ENCODE measurements at regions not wholly inside any gene's neighbourhood (a gene's known extent, or its start where the extent isn't known, plus 50 kb on each side); places are given as distances from the start of the nearest gene placed in this dataset.

GRCh38 chr14:22158560-22158959 lies 430.5 kb downstream of the DAD1 start:
- H2BK15ac ChIP-seq (ENCODE audit: low read depth, low read length), result no peak overlapping the region
- H4K20me1 ChIP-seq (ENCODE audit: insufficient read depth, low read length), result no peaks in the 10 kb centered on the region
- peaks cover 4% of the 10 kb centered on the region for H3K27me3 ChIP-seq (ENCODE audit: control insufficient read depth, insufficient read depth, low read length)
- H3K4ac ChIP-seq (ENCODE audit: low read depth, low read length), result no peak overlapping the region
- no peak overlapping the region for H4K8ac ChIP-seq (ENCODE audit: low read depth in 2 of 2, low read length in 2 of 2)
- ChIA-PET POLR2A (ENCODE audit: unreplicated experiment) (interaction anchor here (0.6 kb wide), 1 partner anchor 9 kb away, joined by 4 read pairs; no protein-coding TSS in a partner anchor), CTCF (no interaction called here)
- no peak overlapping the region for H3K27ac ChIP-seq (ENCODE audit: insufficient read depth, low read length)
- no peak overlapping the region for H3K4me2 ChIP-seq (ENCODE audit: low read depth, low read length)
- H4K91ac ChIP-seq (ENCODE audit: insufficient read depth, low read depth, low read length), result no peak overlapping the region
- H2BK20ac ChIP-seq (ENCODE audit: low read depth, low read length), result no peak overlapping the region
- no peak overlapping the region for H3K23ac ChIP-seq (ENCODE audit: low read depth, low read length)
- TF ChIP-seq ELK1 (IDR thresholded peaks at IDR 0.05; ENCODE audit: borderline replicate concordance, low read depth, low read length) (no peak), BHLHE40 (IDR thresholded peaks at IDR 0.05; ENCODE audit: low read depth, low read length) (no peak), MAFK (IDR thresholded peaks at IDR 0.05; ENCODE audit: low read depth, low read length) (no peak), SMC3 (IDR thresholded peaks at IDR 0.05; ENCODE audit: low read depth, low read length) (no peak), CEBPB (IDR thresholded peaks at IDR 0.05; ENCODE audit: low read depth, low read length) (no peak), FOS (IDR thresholded peaks at IDR 0.05; ENCODE audit: low read depth, low read length) (no peak), NFE2L2 (IDR thresholded peaks at IDR 0.05; ENCODE audit: low read depth, low read length) (no peak), USF2 (IDR thresholded peaks at IDR 0.05; ENCODE audit: low read depth, low read length) (no peak), CHD1 (IDR thresholded peaks at IDR 0.05; ENCODE audit: low read depth, low read length) (no peak), MXI1 (IDR thresholded peaks at IDR 0.05; ENCODE audit: borderline replicate concordance, low read depth, low read length) (no peak), RAD21 (IDR thresholded peaks at IDR 0.05; ENCODE audit: low read length) (no peak), MAZ (IDR thresholded peaks at IDR 0.05; ENCODE audit: borderline replicate concordance, low read depth, low read length) (no peak), RFX5 (IDR thresholded peaks at IDR 0.05; ENCODE audit: low read depth, low read length) (no peak), CTCF (conservative IDR thresholded peaks at IDR 0.05; ENCODE audit: low read depth, low read length) (no peak), POLR2A (IDR thresholded peaks at IDR 0.05; ENCODE audit: low read depth, low read length) (no peak), RCOR1 (IDR thresholded peaks at IDR 0.05; ENCODE audit: insufficient replicate concordance, low read length) (no peak)
- dilution Hi-C loops (cut with HindIII; ENCODE audit: low sequenced_read_pairs, unreplicated experiment), result no loop called here
- no peak overlapping the region for H3K14ac ChIP-seq (replicated peaks; ENCODE audit: low read depth, low read length)
- H2AK5ac ChIP-seq (ENCODE audit: low read depth, low read length), result no peak overlapping the region
- H3K9me3 ChIP-seq (ENCODE audit: control insufficient read depth, insufficient read depth, low read length), result no peaks in the 10 kb centered on the region
- no peak overlapping the region for H3K18ac ChIP-seq (ENCODE audit: low read depth, low read length)
- no peak overlapping the region for H3K56ac ChIP-seq (ENCODE audit: extremely low read depth, insufficient read depth, low read length)
- BruUV-seq (replicated peaks), result no TSS peak
- H2AK9ac ChIP-seq (replicated peaks; ENCODE audit: low read depth, low read length, poor library complexity), result no peak overlapping the region
- in situ Hi-C loops (cut with MboI; ENCODE audit: low sequenced_read_pairs), result no loop called here
- H2BK5ac ChIP-seq (ENCODE audit: low read depth, low read length, poor library complexity, severe bottlenecking), result no peak overlapping the region
- no peaks in the 10 kb centered on the region for H3K36me3 ChIP-seq (ENCODE audit: control insufficient read depth, insufficient read depth, low read length)
- DNase-seq (no peak), ATAC-seq (ENCODE audit: low read depth) (no peak)
- H4K5ac ChIP-seq (ENCODE audit: low read depth, low read length), result no peak overlapping the region
- H2AFZ ChIP-seq (replicated peaks; ENCODE audit: low read length, poor library complexity), result no peak overlapping the region
- no peak overlapping the region for H2BK120ac ChIP-seq (ENCODE audit: low read depth, low read length)
- no peaks in the 10 kb centered on the region for H3K4me1 ChIP-seq (ENCODE audit: control insufficient read depth, insufficient read depth, low read length)
- intact Hi-C loops (cut with micrococcal nuclease), result no loop called here
- no peak overlapping the region for H3K4me3 ChIP-seq (ENCODE audit: insufficient read depth, low read depth, low read length)
- H3K9me1 ChIP-seq (ENCODE audit: insufficient read depth, low read length), result no peaks in the 10 kb centered on the region
- no peak overlapping the region for H3K9ac ChIP-seq (ENCODE audit: low read depth, low read length)
- no peaks in the 10 kb centered on the region for H3K79me1 ChIP-seq (ENCODE audit: low read depth in 1 of 2, low read length in 2 of 2)
- no CpG with 5 or more reads among the region's 1 CpG for WGBS, 2 experiments (ENCODE audit: extremely low coverage in 2 of 2, insufficient read length in 1 of 2)

All from IMR-90 (cell line).